SK-N-MC (cell line): ENCODE measurements at regions not wholly inside any gene's neighbourhood (a gene's known extent, or its start where the extent isn't known, plus 50 kb on each side); places are given as distances from the start of the nearest gene placed in this dataset.

ENCODE experiments used
- EZH2 ChIP-seq: fragments of 200-600 bp; sonication (generic); IDR thresholded peaks from one replicate; pipeline ENCODE4 v1.6.1; 2017; ENCODE audit warnings: antibody characterized with exemption
- POLR2AphosphoS5 ChIP-seq: IDR thresholded peaks from 2 replicates; pipeline ENCODE4 v1.6.1; 2012; ENCODE audit warnings: mild to moderate bottlenecking, low read depth, low read length, borderline replicate concordance

DNA sequence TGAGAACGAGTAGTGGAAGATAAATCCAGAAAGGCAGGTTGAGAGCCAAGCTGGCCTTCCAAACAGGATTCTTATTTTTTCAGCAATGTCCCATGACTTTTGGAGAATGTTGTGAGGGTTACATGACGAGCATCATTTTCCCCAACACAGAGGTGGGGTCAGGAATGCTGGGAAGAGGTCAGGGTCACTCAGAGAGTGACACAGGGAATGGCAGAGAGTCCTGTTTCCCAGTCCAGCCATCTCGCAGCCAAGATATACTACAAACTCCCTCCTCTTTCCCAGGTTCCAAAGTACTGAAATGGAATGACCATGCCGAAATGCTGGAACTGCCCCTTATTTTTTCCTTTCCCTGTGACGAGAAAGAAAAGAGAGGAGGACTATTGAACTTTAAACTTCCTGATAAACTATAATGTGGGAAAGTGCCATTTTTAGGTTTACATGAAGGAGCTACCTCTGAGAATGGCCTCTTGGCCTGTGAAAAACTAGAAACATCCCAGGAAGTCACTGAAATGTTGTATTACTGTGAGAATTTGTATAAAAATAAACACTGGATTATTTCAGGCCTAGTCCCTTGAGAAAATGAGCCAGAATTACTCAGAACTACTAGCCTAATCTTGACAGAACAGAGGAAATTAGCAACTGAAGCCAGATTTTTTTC is 420.4 kb downstream of the CETN3 start:
- TF ChIP-seq POLR2AphosphoS5 (no peak), EZH2 (no peak)
